NCI-H345 treated with DMSO at 0.1 percent for 48 hours (cell line): ENCODE measurements at regions not wholly inside any gene's neighbourhood (a gene's known extent, or its start where the extent isn't known, plus 50 kb on each side); places are given as distances from the start of the nearest gene placed in this dataset.

Experiments
- DNase-seq: peaks from one replicate; lab custom pipeline; 2025; ENCODE audit not compliant: unreplicated experiment; lab: John Stamatoyannopoulos, UW

DNA sequence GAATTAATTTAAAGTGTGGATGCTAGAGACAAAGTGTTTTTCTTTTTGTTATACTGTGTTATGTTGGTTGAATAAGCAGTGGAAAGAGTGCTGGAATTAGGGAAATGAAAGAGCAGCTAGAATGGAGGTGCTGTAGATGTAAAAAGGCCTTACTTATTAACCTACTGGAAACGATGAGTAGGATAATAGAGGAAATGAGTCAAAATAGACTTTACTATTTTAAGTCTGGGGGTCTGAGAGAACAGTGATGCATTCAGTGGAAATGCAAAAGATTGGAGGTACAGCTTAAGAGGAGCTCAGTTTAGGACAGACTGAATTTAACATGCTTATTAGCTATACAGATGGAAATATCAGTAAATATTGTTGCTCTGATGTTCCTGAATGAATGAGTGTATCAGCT, 674.0 kb downstream of the OTOL1 start:
- no peak for DNase-seq

DNA sequence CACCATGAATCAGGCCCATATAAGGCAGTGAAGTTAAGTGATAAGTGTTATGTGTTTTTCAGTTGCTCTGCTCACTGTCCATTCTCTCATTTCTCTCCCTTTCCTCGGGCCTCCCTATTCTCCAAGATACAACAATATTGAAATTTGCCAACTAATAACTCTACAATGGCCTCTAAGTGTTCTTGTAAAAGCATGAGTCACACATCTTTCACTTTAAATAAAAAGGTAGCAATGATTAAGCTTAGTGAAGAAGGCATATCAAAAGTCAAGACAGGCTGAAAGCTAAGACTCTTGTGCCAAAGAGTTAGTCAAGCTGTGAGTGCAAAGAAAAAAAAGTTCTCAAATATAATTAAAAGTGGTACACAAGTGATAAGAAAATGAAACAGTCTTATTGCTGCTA, 675.4 kb downstream of the OTOL1 start:
- DNase-seq: no peak

DNA sequence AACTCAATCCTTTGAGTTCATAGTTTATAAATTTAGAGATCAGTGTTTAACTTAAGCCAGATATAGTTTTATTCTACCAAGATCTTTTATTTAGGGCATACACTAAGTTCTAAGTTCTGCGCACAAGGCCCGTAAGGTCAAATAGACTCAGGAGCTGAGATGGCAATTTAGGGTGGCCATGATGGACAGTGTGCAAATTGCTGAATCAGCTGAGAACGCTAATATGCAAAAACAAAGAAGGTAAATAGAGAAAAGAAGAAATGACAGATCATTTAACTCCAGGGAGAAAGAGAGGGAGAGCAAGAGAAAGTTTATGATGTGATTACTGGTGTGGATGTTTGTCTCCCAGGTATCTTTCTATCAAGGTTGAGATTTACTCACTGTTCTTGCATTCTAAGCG, 678.5 kb downstream of the OTOL1 start:
- DNase-seq: no peak

DNA sequence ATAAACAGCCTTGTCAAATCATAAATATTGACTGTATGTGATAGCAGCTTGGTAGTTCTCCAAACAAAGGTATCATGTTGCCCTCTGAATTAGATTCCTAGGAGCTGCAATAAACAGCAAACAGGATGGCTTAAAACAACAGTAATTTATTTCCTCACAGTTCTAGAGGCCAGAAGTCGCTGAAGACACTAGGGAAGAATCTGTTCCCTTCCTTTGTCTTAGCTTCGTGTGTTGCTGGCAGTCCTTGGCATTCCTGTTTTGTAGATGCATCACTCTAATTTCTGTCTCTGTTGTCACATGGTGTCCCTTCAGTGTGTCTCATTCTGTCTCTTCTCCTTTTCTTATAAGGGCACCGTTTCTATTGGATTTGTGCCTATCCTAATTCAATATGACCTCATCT, 679.3 kb downstream of the OTOL1 start:
- no peak for DNase-seq

DNA sequence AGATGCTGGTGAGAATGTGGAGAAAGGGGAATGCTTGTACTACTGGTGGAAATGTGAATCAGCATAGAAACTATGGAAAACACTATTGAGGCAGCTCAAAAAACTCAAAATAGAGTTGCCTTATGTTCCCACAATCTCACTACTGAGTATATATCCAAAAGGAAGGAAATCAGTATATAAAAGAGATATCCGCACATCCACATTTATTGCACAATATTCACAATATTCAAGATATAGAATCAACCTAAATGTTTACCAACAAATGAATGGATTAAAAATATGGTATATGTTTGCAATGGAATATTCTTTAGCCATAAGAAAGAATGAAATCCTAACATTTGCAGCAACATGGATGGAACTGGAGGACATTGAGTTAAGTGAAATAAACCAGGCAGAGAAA, 686.8 kb downstream of the OTOL1 start:
- DNase-seq: no peak

DNA sequence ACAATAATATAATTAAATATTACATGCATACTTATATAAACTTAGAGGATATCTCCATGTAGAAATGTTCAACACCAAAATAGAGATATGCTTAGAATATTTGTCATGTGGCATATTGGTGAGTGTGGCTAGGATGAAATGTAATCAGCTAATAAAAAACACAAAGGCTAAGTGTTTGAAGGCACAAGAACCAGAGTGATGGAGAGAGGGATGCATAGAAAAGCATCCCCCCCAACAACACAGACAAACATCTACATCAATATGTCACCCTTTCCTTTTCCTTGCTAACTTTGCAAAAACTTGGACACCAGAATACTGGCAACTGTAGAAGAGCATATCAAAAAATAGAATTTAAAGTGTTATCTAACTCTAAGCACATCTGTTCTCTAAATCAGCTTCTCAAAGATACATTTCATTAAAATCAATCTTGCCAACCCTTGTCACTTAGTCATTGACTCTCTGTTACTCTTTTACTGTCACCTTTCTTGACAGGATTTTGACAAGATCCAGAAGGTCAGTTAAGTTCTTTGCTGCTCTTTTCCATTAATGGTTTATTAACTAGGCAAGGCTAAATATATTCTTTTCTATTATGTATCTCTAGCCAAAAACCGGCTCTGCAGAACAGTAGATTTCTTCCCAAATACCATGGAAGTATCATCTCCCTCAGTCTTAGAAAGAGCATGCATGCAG, 695.9 kb downstream of the OTOL1 start:
- DNase-seq: no peak

DNA sequence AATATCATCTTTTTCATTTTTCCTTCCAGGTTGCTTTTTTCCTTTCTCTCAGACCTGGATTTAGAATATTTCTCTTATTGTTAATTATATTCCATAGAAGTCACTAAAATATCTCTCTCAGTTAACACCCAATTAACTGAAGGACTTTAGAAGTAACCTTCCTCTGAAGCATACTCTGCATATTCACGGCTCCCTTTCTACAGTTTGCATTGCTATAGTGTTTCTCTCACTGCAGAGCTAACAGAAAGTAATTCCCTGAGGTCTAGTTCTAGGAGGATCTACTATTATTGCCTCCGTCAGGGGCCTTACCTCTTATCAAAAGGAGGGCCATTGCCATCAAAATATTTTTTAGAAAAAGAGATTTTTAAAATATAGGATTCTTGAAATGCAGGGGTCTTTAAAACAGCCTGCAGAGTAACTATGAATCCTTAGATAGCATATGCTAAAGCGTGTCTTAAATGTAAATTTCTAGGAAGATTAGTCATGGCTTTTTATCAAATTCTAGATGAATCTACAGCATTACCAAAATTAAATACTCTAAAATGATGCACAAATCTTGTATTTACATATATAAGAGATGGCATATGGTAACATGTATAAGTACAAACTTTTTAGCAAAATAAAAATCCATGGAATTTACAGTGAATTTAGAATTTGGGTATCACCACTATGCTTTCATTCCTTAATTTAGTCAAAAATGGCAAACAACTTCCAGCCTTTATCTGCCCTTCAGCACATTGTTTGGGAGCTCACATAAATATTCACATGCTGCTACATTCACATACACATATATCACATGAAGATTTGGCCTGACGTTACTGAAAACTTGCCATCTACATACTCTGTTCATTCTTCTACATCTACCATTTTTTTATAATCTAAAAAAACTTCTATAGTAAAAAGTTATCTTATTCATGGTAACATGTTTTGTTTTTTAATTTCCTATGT, 696.8 kb downstream of the OTOL1 start:
- no peak for DNase-seq

DNA sequence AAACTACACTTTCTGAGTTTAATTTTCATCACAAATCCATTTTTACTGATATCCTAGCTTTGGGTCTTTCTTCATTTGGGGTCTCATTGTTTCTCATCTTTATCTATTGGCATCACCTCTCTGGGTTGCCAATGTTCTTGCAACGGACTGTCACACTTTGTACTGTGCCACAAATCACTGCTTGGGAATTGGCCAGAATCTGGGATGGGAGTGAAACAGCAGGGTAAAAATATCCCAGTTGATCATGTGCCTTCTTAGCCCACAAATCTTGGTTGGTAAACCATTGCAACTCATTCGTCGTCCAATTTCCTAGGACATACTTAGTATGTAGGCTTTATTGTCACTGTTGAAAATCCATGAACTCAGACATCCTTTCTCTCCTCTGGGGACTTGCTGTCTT, 698.5 kb downstream of the OTOL1 start:
- no peak for DNase-seq

DNA sequence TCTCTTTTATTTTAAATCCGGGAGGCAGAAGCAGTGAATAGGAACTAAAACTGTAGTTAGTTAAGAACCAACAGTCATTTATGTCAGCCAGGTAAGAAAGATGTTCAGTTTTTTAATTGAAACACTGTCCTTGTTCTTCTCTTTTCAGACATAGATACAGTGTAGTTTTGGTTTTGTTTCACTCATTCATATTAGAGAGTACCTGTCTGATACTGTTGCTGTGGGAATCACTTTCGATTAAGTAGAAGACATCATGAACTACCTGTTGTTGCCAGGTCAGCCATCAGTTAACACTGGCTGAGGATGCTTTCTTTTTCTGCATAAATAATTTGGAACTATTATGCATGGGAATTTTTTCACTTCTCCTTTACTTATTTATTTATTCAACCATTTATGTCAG, 700.4 kb downstream of the OTOL1 start:
- no peak for DNase-seq

DNA sequence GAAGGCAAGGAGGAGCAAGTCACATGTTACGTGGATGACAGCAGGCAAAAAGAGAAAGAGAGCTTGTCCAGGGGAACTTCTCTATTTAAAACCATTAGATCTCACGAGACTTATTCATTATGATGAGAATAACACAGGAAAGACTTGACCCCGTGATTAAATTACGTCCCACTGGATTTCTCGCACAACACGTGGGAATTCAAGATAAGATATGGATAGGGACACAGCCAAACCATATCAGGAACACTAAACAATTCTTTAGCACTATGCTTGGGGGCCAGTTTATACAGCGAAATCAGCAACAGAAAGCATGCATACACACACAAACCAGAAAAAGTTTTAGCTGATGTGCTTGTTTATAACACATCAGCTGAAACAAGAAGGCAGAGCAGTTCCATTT, 704.2 kb downstream of the OTOL1 start:
- no peak for DNase-seq

DNA sequence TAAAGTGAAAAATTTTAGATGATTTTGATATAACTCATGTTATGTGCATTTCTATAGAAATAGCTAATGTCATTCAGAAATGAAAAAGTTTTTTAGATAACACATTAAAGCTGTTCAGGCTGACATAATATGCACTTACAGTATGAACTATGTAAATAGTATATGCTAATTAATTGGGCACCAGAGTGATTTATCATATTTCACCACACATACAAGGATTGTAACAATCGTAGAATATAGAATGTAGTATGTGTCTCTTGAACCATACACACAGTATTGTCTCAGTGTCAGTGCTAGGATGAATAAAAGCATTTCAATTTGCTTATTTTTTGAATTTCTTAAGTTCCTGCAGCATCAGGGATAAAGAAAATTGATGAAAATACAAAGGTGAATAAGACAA, 710.0 kb downstream of the OTOL1 start:
- DNase-seq: no peak

DNA sequence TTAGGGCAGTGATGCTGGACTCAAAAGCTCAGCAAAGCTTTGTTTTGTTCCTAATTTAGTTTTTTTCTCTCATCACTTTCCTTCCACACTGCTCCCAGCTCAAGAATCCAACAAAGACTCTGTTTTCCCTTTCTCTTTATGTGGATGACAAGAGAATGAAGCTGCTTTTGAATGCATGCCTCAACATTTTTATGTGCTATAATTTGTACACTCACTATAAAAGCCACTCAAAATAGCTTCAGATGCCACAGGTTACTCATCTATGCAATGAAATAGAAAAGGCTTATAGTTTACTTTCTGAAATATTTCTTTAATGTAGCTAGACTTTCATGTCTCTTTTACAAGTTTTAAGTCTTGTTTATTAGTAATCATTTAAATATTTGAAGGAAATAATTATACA, 714.9 kb downstream of the OTOL1 start:
- no peak for DNase-seq

DNA sequence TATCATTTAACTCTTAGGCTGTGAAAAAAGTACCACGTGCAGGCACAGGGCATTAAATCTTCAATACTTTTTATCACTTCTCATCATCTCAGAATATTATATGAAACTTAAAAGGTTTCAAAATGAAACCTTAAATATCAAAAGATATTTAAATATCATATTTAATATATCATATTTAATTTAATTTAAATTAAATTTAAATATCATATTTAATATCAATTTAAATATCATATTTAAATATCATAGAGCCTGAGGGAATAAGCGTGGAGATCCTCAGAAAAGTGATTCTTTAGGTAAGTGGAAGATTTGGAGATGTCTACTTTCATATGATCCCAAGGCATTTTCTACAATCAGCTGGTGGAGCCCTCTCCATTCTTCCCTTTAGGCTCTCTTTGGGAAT, 716.6 kb downstream of the OTOL1 start:
- no peak for DNase-seq

DNA sequence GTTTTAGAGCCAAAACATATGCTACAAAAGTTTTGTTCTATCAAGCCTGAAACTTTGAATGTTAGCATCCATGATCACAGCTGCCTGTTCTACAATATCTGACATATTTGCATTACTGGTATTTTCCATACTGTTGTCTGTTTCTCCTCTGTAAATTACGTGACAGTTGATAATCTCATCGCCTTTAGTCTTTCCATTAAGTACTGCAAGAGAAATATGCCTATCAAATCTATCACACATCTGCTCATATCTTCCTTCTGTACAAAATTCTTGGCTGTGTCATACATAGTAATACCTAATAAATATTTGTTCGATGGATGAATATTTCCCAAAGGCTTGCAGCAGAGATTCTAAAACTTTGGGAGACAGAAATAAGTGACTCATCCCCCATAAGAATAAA, 717.3 kb downstream of the OTOL1 start:
- no peak for DNase-seq

DNA sequence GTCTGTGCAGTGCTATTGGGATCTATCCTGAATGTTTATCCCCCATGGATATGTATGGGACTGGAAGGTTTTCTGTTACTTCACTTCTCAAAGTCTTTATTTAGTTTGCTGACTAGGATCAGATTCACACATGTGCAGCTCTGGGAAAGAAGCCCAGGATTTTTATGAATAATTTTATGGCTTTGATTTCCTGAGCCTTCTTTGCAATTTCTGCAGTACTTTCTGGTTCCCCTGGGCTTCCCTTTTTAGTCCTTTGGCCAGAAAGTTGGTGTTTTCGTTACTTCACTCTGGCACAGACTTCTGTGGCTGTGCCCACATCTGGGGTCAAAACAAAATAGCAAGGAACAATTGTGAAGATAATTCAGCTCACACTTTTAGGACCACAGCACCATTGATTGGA, 721.0 kb downstream of the OTOL1 start:
- no peak for DNase-seq

DNA sequence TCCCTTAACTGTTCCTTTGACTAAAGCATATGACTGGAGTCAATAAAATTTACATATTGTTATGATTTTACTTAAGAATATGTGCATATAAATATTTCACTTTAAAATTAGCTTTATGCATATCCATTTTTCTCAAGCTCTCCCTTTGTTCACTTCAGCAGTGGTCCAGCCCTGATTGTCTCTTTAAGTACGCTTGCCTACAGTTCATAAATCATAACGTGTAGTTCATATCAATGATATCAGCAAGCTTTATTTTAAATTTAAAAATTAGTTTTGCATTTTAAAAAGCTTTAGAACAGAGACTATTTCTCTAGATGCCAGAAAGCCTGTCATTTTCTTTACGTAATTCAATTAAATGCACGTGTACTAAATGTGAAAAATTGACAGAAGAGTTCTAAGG, 721.9 kb downstream of the OTOL1 start:
- no peak for DNase-seq

DNA sequence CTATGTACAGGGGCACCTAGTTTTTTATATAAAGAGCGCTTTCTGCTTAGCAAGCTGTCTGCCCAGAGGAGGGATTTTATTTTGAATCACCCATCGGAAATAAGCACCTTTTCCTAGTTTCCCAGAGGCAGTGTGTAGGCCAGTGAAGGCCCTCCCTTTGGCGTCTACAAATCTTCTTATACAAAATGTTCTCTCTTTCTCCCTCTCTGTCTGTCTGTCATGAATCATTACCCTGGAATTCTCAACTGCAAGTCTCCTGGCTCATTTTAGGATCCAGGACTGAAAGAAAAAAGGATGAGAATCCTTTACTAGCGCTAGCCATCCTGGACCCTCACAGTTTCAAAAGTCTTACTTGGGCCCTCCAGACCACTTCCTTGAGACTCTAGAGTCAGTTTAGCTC, 728.1 kb downstream of the OTOL1 start:
- DNase-seq: no peak

DNA sequence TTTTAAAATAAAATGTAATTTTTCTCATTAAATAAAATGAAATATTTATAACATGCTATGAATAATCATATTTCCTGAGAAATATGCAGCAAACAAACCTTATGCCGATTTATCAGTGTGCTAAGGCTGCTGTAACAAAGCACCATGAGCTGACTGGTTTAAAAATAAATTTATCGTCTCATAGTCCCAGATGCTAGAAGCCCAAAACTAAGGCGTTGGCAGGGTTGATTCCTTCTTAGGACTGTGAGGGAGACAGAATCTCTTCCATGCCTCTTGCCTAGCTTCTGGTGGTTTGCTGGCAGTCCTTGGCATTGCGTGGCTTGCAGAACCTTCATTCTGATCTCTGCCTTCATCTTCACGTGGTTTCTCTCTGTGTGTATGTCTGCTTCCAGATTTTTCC, 740.3 kb downstream of the OTOL1 start:
- DNase-seq: no peak

DNA sequence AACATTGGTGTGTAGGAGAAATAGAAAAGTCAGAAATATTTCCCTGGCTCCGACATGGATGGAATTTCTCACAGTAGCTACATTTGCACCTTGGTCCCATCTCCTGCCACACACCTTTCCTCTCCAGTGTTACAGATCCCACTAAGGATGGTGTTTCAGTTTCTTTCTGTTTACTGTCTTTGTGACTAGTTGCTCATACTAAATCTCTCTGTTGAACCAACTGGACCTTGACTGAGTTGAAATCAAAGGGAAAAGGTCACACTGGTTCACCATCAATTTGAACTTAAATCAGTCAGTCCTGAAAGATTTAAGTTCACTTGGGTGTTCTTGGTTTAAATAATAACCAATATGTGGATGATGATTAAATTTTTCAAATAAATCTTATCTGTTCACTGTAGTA, 754.2 kb downstream of the OTOL1 start:
- DNase-seq: no peak

DNA sequence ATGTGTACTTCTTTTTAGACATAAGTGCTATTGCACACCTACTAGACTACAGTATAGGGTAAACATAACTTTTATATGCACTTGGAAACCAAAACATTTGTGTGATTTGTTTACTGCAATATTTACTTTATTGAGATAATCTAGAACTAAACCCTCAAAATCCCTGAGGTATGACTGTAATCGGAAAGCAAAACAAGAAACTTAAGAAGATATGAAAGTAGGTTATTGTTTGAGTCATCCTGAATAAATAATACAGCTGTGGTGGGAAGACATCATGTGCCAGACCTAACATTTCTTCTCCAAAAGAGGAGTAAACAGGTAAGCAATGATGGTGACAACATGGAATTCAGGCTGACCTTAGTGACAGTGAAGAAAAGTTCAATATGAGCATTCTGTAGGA, 765.5 kb downstream of the OTOL1 start:
- DNase-seq: no peak

DNA sequence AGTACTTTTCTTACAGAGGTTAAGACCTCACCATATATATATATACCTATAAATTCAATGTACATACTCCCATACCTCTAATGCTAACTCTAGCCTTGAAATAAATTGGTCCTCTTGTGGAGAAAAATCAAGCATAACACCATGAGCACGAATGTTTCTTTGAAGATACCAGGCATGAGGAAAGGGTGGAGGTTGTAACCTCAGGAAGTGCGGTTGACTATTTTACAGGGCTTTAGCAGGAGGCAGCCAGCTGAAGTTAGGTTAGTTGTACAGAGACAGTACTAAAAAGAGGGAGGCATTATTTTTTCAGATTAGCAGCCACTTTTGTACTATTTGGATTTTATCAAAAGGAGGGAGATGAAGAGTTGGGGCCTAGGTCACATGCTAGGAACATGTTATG, 767.0 kb downstream of the OTOL1 start:
- no peak for DNase-seq

DNA sequence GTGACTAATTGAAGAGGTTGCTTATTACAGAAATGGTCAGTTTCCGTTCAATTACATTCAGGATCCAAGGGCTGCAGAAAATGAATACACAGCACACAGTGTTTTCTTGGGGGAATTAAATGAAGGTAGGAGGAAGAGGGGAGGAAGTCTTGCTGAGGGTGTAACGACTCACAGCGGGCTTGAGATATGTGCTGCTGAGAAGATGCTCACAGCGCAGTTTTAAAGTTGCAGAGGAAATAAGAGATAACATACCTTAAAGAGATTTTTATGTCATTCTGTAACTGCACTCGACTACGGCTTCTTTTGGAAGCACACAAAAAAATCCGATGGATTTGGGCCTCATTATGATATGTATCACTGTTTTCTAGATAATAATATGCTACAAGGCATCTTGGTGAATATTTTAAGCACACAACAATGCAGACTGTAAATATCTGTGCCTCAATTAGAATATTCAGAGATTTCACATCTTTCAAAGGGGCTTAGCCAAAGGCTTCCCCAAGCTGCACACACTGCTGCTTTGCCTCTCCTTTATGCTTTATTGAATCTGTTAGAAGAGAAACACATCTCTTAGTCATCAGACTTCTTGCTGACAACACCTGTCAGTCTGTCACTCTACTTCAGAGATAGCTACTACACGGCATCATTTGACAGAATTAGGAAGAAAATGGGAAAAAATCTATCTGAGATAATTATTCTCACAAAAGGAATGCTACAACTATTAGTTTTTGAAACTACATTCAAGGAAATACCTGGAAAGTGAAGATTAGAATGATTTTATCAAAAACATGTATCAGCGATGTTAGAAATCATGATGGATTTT, 773.2 kb downstream of the OTOL1 start:
- DNase-seq: no peak
